ENCODE measurements at regions not wholly inside any gene's neighbourhood (a gene's known extent, or its start where the extent isn't known, plus 50 kb on each side); places are given as distances from the start of the nearest gene placed in this dataset.
"Not testable (repeated sequence)": the region's sequence is repeated elsewhere in the genome, so short reads cannot be mapped to it uniquely, and the experiment has no call there.

- Histone ChIP-seq H3K27me3 (no peaks in the 10 kb centered on the region), H3K4me2 (no peak overlapping the region), H4K20me1 (no peaks in the 10 kb centered on the region), H3K4me3 (no peak overlapping the region), H3K9ac (no peak overlapping the region), H3K27ac (no peak overlapping the region), H3K4me1 (peaks cover 8% of the 10 kb centered on the region; the same call in 1 of the 2 replicates), H3K36me3 (no peaks in the 10 kb centered on the region), H3K9me3 (no peaks in the 10 kb centered on the region; the same call in 1 of the 2 replicates)
- TF ChIP-seq Cebpa-rat (IDR thresholded peaks at IDR 0.05), result no peak
These were observed 71.3 kb upstream of the NPAS2 start for GRCh38 chr2:100748673-100749072.

GRCh38 chr2:100749771-100750542, 70.0 kb upstream of the NPAS2 start:
- TF ChIP-seq Cebpa-rat (IDR thresholded peaks at IDR 0.05), result no peak
- no peaks in the 10 kb centered on the region for H4K20me1 ChIP-seq
- H3K4me2 ChIP-seq, result no peak overlapping the region
- peaks cover 8% of the 10 kb centered on the region; the same call in 1 of the 2 replicates for H3K4me1 ChIP-seq
- H3K9me3 ChIP-seq, result no peaks in the 10 kb centered on the region; the same call in 1 of the 2 replicates
- H3K27me3 ChIP-seq, result no peaks in the 10 kb centered on the region
- H3K4me3 ChIP-seq, result no peak overlapping the region
- no peak overlapping the region for H3K9ac ChIP-seq
- H3K36me3 ChIP-seq, result no peaks in the 10 kb centered on the region
- H3K27ac ChIP-seq, result no peak overlapping the region

- H3K9me3 ChIP-seq, H4K20me1 ChIP-seq, H3K4me3 ChIP-seq, H3K27ac ChIP-seq, H3K36me3 ChIP-seq, H3K4me1 ChIP-seq, H3K4me2 ChIP-seq, H3K9ac ChIP-seq, H3K27me3 ChIP-seq: not testable (repeated sequence)
These were observed 67.9 kb upstream of the NPAS2 start for GRCh38 chr2:100751871-100752625.

GRCh38 chr2:100752628-100753333, 67.2 kb upstream of the NPAS2 start:
- H3K4me3 ChIP-seq, result no peak overlapping the region
- no peaks in the 10 kb centered on the region for H4K20me1 ChIP-seq
- no peak overlapping the region for H3K27ac ChIP-seq
- H3K4me2 ChIP-seq, result no peak overlapping the region
- no peak for TF ChIP-seq Cebpa-rat (IDR thresholded peaks at IDR 0.05)
- H3K27me3 ChIP-seq, result no peaks in the 10 kb centered on the region
- peaks cover 6% of the 10 kb centered on the region; the same call in 1 of the 2 replicates for H3K4me1 ChIP-seq
- H3K36me3 ChIP-seq, result no peaks in the 10 kb centered on the region
- no peaks in the 10 kb centered on the region; the same call in 1 of the 2 replicates for H3K9me3 ChIP-seq
- H3K9ac ChIP-seq, result no peak overlapping the region

GRCh38 chr2:100753444-100753843, 66.5 kb upstream of the NPAS2 start:
- no peaks in the 10 kb centered on the region; the same call in 1 of the 2 replicates for H3K9me3 ChIP-seq
- H3K27ac ChIP-seq, result no peak overlapping the region
- no peak overlapping the region for H3K4me2 ChIP-seq
- no peaks in the 10 kb centered on the region for H3K36me3 ChIP-seq
- no peak overlapping the region for H3K4me3 ChIP-seq
- no peaks in the 10 kb centered on the region for H3K27me3 ChIP-seq
- H3K9ac ChIP-seq, result no peak overlapping the region
- no peaks in the 10 kb centered on the region for H4K20me1 ChIP-seq
- no peaks in the 10 kb centered on the region for H3K4me1 ChIP-seq
- no peak for TF ChIP-seq Cebpa-rat (IDR thresholded peaks at IDR 0.05)

GRCh38 chr2:100753881-100754280, 66.1 kb upstream of the NPAS2 start:
- no peaks in the 10 kb centered on the region for H3K4me1 ChIP-seq
- H3K27ac ChIP-seq, result no peak overlapping the region
- no peaks in the 10 kb centered on the region for H4K20me1 ChIP-seq
- H3K9ac ChIP-seq, result no peak overlapping the region
- TF ChIP-seq Cebpa-rat (IDR thresholded peaks at IDR 0.05), result no peak
- H3K36me3 ChIP-seq, result no peaks in the 10 kb centered on the region
- H3K4me2 ChIP-seq, result no peak overlapping the region
- H3K9me3 ChIP-seq, result no peaks in the 10 kb centered on the region; the same call in 1 of the 2 replicates
- H3K4me3 ChIP-seq, result no peak overlapping the region
- no peaks in the 10 kb centered on the region for H3K27me3 ChIP-seq

- TF ChIP-seq Cebpa-rat (IDR thresholded peaks at IDR 0.05), result no peak
- no peak overlapping the region for H3K4me2 ChIP-seq
- no peaks in the 10 kb centered on the region for H3K4me1 ChIP-seq
- no peak overlapping the region for H3K4me3 ChIP-seq
- no peak overlapping the region for H3K9ac ChIP-seq
- no peaks in the 10 kb centered on the region for H3K36me3 ChIP-seq
- H3K27ac ChIP-seq, result no peak overlapping the region
- H3K27me3 ChIP-seq, result no peaks in the 10 kb centered on the region
- no peaks in the 10 kb centered on the region; the same call in 1 of the 2 replicates for H3K9me3 ChIP-seq
- no peaks in the 10 kb centered on the region for H4K20me1 ChIP-seq
These were observed 65.0 kb upstream of the NPAS2 start for GRCh38 chr2:100754951-100755350.

- Histone ChIP-seq H3K9me3 (no peaks in the 10 kb centered on the region; the same call in 1 of the 2 replicates), H3K4me1 (no peaks in the 10 kb centered on the region), H3K27me3 (no peaks in the 10 kb centered on the region), H3K4me2 (no peak overlapping the region), H3K36me3 (no peaks in the 10 kb centered on the region), H3K4me3 (no peak overlapping the region), H3K9ac (no peak overlapping the region), H3K27ac (no peak overlapping the region), H4K20me1 (no peaks in the 10 kb centered on the region)
- TF ChIP-seq Cebpa-rat (IDR thresholded peaks at IDR 0.05), result no peak
These were observed 64.5 kb upstream of the NPAS2 start for GRCh38 chr2:100755441-100755840.

GRCh38 chr2:100756704-100757103, 63.2 kb upstream of the NPAS2 start:
- H3K4me2 ChIP-seq, result no peak overlapping the region
- no peak overlapping the region for H3K27ac ChIP-seq
- no peaks in the 10 kb centered on the region for H3K4me1 ChIP-seq
- H3K9ac ChIP-seq, result no peak overlapping the region
- H4K20me1 ChIP-seq, result no peaks in the 10 kb centered on the region
- no peaks in the 10 kb centered on the region for H3K36me3 ChIP-seq
- no peak for TF ChIP-seq Cebpa-rat (IDR thresholded peaks at IDR 0.05)
- H3K27me3 ChIP-seq, result no peaks in the 10 kb centered on the region
- no peak overlapping the region for H3K4me3 ChIP-seq
- H3K9me3 ChIP-seq, result no peaks in the 10 kb centered on the region
